ENCODE measurements at regions not wholly inside any gene's neighbourhood (a gene's known extent, or its start where the extent isn't known, plus 50 kb on each side); places are given as distances from the start of the nearest gene placed in this dataset.

GRCh38 chr10:60717852-60718251 lies 60.4 kb upstream of the CDK1 start:
- Histone ChIP-seq H3K4me3 (no peak overlapping the region), H3K27ac (no peak overlapping the region), H3K9me3 (no peaks in the 10 kb centered on the region), H3K27me3 (no peaks in the 10 kb centered on the region), H3K4me1 (no peaks in the 10 kb centered on the region), H3K36me3 (no peaks in the 10 kb centered on the region)
- TF ChIP-seq CTCF (IDR thresholded peaks at IDR 0.05) = no peak
- no peak for TF ChIP-seq POLR2A (IDR thresholded peaks at IDR 0.05)
- intact Hi-C loops (cut with DNase I; ENCODE audit: low total_unique reads) = no loop called here
- DNase-seq = no peak

DNA sequence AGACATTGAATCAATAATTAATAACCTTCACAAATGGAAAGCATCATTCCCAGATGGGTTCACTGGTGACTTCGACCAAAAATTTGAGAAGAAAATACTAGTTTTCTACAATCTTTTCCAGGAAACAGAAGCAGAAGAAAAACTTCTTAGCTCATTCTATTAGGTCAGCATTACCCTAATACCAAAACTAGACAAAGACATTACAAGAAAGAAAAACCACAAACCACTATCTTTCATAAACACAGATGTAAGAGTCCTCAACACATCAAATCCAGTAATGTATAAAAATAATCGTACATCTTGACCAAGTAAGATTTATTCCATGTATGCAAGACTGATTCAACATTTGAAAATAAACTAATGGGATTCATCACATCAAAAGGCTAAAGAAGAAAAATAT lies 64.0 kb upstream of the CDK1 start:
- DNase-seq = no peak
- Histone ChIP-seq H3K27me3 (no peaks in the 10 kb centered on the region), H3K36me3 (no peaks in the 10 kb centered on the region), H3K27ac (no peak overlapping the region), H3K4me1 (no peaks in the 10 kb centered on the region), H3K4me3 (no peak overlapping the region), H3K9me3 (no peaks in the 10 kb centered on the region)
- intact Hi-C loops (cut with DNase I; ENCODE audit: low total_unique reads) = no loop called here
- TF ChIP-seq POLR2A (IDR thresholded peaks at IDR 0.05) = no peak
- TF ChIP-seq CTCF (IDR thresholded peaks at IDR 0.05) = no peak

DNA sequence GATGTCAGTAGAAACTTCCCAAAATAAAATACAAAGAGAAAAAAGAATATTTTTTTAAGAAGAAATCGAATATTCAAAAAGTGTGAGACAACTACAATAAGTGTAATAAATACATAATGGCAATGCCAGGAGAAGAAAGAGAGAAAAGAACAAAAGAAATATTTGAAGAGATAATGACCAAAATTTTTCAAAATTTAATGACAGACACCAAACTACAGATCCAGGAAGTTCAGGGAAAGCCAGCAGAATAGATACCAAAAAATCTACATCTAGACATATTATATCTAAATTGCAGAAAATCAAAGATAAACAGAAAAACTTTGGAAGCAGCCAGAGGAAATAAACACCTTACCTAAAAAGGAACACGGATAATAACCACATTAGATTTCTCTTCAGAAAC lies 66.8 kb upstream of the CDK1 start:
- H3K4me3 ChIP-seq = no peak overlapping the region
- no peaks in the 10 kb centered on the region for H3K36me3 ChIP-seq
- TF ChIP-seq CTCF (IDR thresholded peaks at IDR 0.05) (no peak), POLR2A (IDR thresholded peaks at IDR 0.05) (no peak)
- H3K27me3 ChIP-seq = no peaks in the 10 kb centered on the region
- H3K27ac ChIP-seq = no peak overlapping the region
- no peaks in the 10 kb centered on the region for H3K9me3 ChIP-seq
- no peak for DNase-seq
- no peaks in the 10 kb centered on the region for H3K4me1 ChIP-seq
- intact Hi-C loops (cut with DNase I; ENCODE audit: low total_unique reads) = no loop called here

- H3K4me3 ChIP-seq = no peak overlapping the region
- H3K36me3 ChIP-seq = no peaks in the 10 kb centered on the region
- intact Hi-C loops (cut with DNase I; ENCODE audit: low total_unique reads) = no loop called here
- H3K27me3 ChIP-seq = no peaks in the 10 kb centered on the region
- H3K27ac ChIP-seq = no peak overlapping the region
- TF ChIP-seq POLR2A (IDR thresholded peaks at IDR 0.05) (no peak), CTCF (IDR thresholded peaks at IDR 0.05) (no peak)
- no peak for DNase-seq
- no peaks in the 10 kb centered on the region for H3K9me3 ChIP-seq
- no peaks in the 10 kb centered on the region for H3K4me1 ChIP-seq
These were observed 68.2 kb upstream of the CDK1 start for GRCh38 chr10:60710041-60710440.

DNA sequence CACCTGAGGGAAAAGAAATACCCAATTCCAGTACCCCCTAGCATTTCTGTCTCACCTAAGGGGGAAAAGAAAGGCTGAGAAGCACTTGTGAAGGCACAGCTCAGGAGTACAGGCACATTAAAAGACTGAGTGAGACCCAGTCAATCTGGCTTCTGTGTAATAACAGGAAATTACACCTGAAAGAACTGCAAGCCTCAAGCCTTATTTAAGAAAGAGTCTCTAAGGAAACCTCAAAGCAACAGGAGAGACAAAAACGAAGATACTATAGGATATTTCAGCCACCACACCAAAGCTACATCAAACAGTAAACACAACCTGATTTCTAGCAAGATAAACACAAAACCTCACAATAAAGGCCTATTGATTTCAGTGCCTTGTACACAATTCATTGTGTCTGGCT lies 69.6 kb upstream of the CDK1 start:
- no peak for DNase-seq

More for the DNA sequence above, 69.6 kb upstream of the CDK1 start:
- Histone ChIP-seq H3K4me3 (no peak overlapping the region), H3K9me3 (no peaks in the 10 kb centered on the region), H3K27ac (no peak overlapping the region), H3K4me1 (no peaks in the 10 kb centered on the region), H3K36me3 (no peaks in the 10 kb centered on the region), H3K27me3 (no peaks in the 10 kb centered on the region)
- intact Hi-C loops (cut with DNase I; ENCODE audit: low total_unique reads) = no loop called here
- no peak for TF ChIP-seq CTCF (IDR thresholded peaks at IDR 0.05)
- no peak for TF ChIP-seq POLR2A (IDR thresholded peaks at IDR 0.05)
